MM.1S (cell line): ENCODE measurements at regions not wholly inside any gene's neighbourhood (a gene's known extent, or its start where the extent isn't known, plus 50 kb on each side); places are given as distances from the start of the nearest gene placed in this dataset.

ENCODE experiments used
- DNase-seq: peaks from one replicate; pipeline ENCODE4 v3.0.0-alpha.2; 2015
- H2AFZ ChIP-seq: fragments of 300-600 bp; sonication (generic); 2 replicates; pipeline ENCODE4 v1.6.0; 2016; ENCODE audit warnings: antibody characterized with exemption, low read length
- H3F3A ChIP-seq: fragments of 300-600 bp; sonication (generic); 2 replicates; pipeline ENCODE4 v1.6.1; 2016; ENCODE audit warnings: mild to moderate bottlenecking, antibody characterized with exemption, low read length, moderate library complexity, mixed read lengths; ENCODE audit not compliant: insufficient read depth
- H3K27ac ChIP-seq: fragments of 300-600 bp; sonication (generic); 2 replicates; pipeline ENCODE4 v1.5.1; 2016; ENCODE audit warnings: mild to moderate bottlenecking, low read length
- H3K27me3 ChIP-seq: fragments of 300-600 bp; sonication (generic); replicated peaks from 2 replicates; pipeline ENCODE4 v1.6.0; 2016; ENCODE audit warnings: low read length; ENCODE audit not compliant: insufficient read depth
- H3K36me3 ChIP-seq: fragments of 300-600 bp; sonication (generic); replicated peaks from 2 replicates; pipeline ENCODE4 v1.6.1; 2016; ENCODE audit warnings: mild to moderate bottlenecking, low read length, mixed read lengths; ENCODE audit not compliant: insufficient read depth
- H3K4me1 ChIP-seq: fragments of 300-600 bp; sonication (generic); 2 replicates; pipeline ENCODE4 v1.6.1; 2016; ENCODE audit warnings: low read length, mixed read lengths
- H3K4me2 ChIP-seq: fragments of 300-600 bp; sonication (generic); 2 replicates; pipeline ENCODE4 v1.6.0; 2016; ENCODE audit warnings: low read depth, low read length
- H3K4me3 ChIP-seq: fragments of 300-600 bp; sonication (generic); 2 replicates; pipeline ENCODE4 v1.5.1; 2016; ENCODE audit warnings: low read length, mixed read lengths
- H3K79me2 ChIP-seq: fragments of 300-600 bp; sonication (generic); 2 replicates; pipeline ENCODE4 v1.6.1; 2016; ENCODE audit warnings: mixed run types, low read length, mixed read lengths
- H3K9ac ChIP-seq: fragments of 300-600 bp; sonication (generic); 2 replicates; pipeline ENCODE4 v1.6.1; 2016; ENCODE audit warnings: low read length, mixed read lengths
- H3K9me2 ChIP-seq: fragments of 300-600 bp; sonication (generic); replicated peaks from 2 replicates; pipeline ENCODE4 v1.6.1; 2016; ENCODE audit warnings: mild to moderate bottlenecking, low read length, mixed read lengths; ENCODE audit not compliant: insufficient read depth
- H3K9me3 ChIP-seq: fragments of 300-600 bp; sonication (generic); replicated peaks from 2 replicates; pipeline ENCODE4 v1.6.1; 2016; ENCODE audit warnings: mild to moderate bottlenecking, low read length, mixed read lengths; ENCODE audit not compliant: insufficient read depth
- H4K20me1 ChIP-seq: fragments of 300-600 bp; sonication (generic); 2 replicates; pipeline ENCODE4 v1.6.1; 2016; ENCODE audit warnings: mild to moderate bottlenecking, low read length, moderate library complexity, mixed read lengths; ENCODE audit not compliant: insufficient read depth
- CTCF ChIP-seq: fragments of 300-600 bp; sonication (generic); IDR thresholded peaks from 2 replicates; pipeline ENCODE4 v1.5.1; 2016; ENCODE audit warnings: antibody characterized with exemption, low read length, mixed read lengths
- EZH2 ChIP-seq: fragments of 300-600 bp; sonication (generic); optimal IDR thresholded peaks from 2 replicates; pipeline ENCODE3; 2017; ENCODE audit warnings: low read depth, mild to moderate bottlenecking, antibody characterized with exemption, low read length, mixed read lengths
- EZH2phosphoT487 ChIP-seq: fragments of 300-600 bp; sonication (generic); IDR thresholded peaks from 2 replicates; pipeline ENCODE4 v1.6.1; 2018; ENCODE audit warnings: antibody characterized with exemption, low read length

DNA sequence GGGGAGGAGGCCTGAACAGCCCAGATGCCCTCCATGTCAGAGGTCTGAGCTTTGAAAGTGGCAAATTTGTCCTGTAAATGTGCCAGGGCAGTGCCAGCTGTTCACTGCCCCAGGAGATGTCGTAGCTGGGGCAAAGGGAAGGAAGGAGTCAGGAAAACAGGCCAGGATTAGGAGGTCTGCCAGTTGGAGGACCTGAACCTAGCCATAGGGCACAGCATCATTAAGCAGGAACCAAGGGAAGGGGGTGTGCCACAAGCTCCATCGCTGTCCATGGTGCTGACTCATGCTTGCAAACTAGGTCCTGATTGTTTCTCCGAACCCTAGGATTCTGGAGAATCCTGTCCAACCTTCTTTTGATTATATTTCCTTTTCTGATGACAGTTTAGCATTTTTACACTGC lies 124.2 kb downstream of the TMEM132E start:
- H3K27ac ChIP-seq, result no peak overlapping the region
- TF ChIP-seq EZH2, result no peak
- no peak for TF ChIP-seq CTCF
- no peak for TF ChIP-seq EZH2phosphoT487
- no peaks in the 10 kb centered on the region for H3F3A ChIP-seq
- H3K9ac ChIP-seq, result no peak overlapping the region
- H3K36me3 ChIP-seq, result no peaks in the 10 kb centered on the region
- H3K79me2 ChIP-seq, result no peaks in the 10 kb centered on the region
- no peak overlapping the region for H3K4me3 ChIP-seq
- no peak overlapping the region for H2AFZ ChIP-seq
- no peak overlapping the region for H3K4me2 ChIP-seq
- H3K27me3 ChIP-seq, result peaks cover 2% of the 10 kb centered on the region
- no peaks in the 10 kb centered on the region for H4K20me1 ChIP-seq
- no peaks in the 10 kb centered on the region for H3K4me1 ChIP-seq
- DNase-seq, result peak; percentile 65
- H3K9me2 ChIP-seq, result no peaks in the 10 kb centered on the region; the same call in 1 of the 2 replicates
- no peaks in the 10 kb centered on the region for H3K9me3 ChIP-seq

DNA sequence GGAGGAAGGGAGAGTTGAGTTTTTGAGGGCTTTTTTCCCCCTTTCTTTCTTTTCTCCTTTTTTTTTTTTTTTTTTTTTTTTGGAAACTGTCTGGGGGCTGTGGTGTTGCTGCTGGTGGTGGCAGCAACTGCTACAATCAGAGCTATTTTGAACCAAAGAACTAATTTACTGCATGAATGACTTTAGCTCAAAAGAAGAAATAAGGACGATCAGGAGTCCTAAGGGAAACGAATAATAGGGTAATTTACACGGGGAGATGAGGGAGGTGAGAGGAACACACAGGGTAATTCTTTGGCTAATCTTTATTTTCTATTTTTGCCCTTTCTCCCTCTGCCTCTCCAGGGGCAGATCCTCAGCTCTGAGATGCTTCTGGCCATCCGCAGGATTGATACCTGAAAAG lies 119.8 kb downstream of the TMEM132E start:
- H3K27me3 ChIP-seq, result no peaks in the 10 kb centered on the region; the same call in 1 of the 2 replicates
- H3K4me2 ChIP-seq, result no peak overlapping the region
- no peaks in the 10 kb centered on the region for H3K9me3 ChIP-seq
- no peak overlapping the region for H2AFZ ChIP-seq
- H3K27ac ChIP-seq, result no peak overlapping the region
- DNase-seq, result no peak
- H4K20me1 ChIP-seq, result no peaks in the 10 kb centered on the region
- no peaks in the 10 kb centered on the region for H3K4me1 ChIP-seq
- H3K9me2 ChIP-seq, result no peaks in the 10 kb centered on the region; the same call in 1 of the 2 replicates
- no peaks in the 10 kb centered on the region for H3K36me3 ChIP-seq
- H3F3A ChIP-seq, result no peaks in the 10 kb centered on the region
- TF ChIP-seq CTCF (no peak), EZH2 (no peak), EZH2phosphoT487 (no peak)
- H3K9ac ChIP-seq, result no peak overlapping the region
- H3K4me3 ChIP-seq, result no peak overlapping the region
- no peaks in the 10 kb centered on the region for H3K79me2 ChIP-seq

DNA sequence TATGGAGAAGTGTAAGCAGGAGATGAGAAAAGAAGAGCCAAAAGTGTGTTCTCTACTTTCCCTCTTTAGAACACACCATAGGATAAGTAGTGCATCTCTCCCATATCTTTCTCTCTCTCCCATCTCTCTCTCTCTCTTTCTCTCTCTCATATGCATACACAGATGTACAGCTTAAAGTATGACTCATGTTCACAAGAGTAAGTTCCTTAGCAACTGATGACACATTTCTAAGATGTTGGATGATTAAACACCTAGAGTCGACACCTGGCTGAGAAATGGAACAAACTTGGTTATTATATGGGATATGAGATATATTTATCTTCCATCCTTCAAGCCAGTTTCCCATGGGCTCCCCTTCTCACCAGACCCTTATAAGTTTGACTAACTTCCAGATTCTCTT lies 113.5 kb downstream of the TMEM132E start:
- H3K9me2 ChIP-seq, result no peaks in the 10 kb centered on the region
- no peak for TF ChIP-seq EZH2
- TF ChIP-seq EZH2phosphoT487, result no peak
- no peak for TF ChIP-seq CTCF
- H3K79me2 ChIP-seq, result no peaks in the 10 kb centered on the region
- no peak overlapping the region for H3K27ac ChIP-seq
- H4K20me1 ChIP-seq, result no peaks in the 10 kb centered on the region
- H3K4me3 ChIP-seq, result no peak overlapping the region
- no peaks in the 10 kb centered on the region for H3K36me3 ChIP-seq
- H3F3A ChIP-seq, result no peaks in the 10 kb centered on the region
- H3K9ac ChIP-seq, result no peak overlapping the region
- no peaks in the 10 kb centered on the region for H3K9me3 ChIP-seq
- no peak overlapping the region for H2AFZ ChIP-seq
- no peaks in the 10 kb centered on the region; the same call in 1 of the 2 replicates for H3K27me3 ChIP-seq
- no peak for DNase-seq
- no peaks in the 10 kb centered on the region for H3K4me1 ChIP-seq
- no peak overlapping the region for H3K4me2 ChIP-seq
